Uterus (tissue), 3 donors: ENCODE measurements at regions not wholly inside any gene's neighbourhood (a gene's known extent, or its start where the extent isn't known, plus 50 kb on each side); places are given as distances from the start of the nearest gene placed in this dataset.

Experiments
- DNase-seq, 2 donors: peaks; one replicate each; pipeline ENCODE4 v3.0.0-alpha.2; 2019 to 2020
- H3K27ac ChIP-seq, 2 donors: fragments of 200-600 bp; sonication (generic); 1 replicate in 1 of 2; 2 replicates in 1 of 2; pipeline ENCODE4 v1.5.1; 2016 to 2018
- H3K27me3 ChIP-seq, 2 donors: fragments of 200-600 bp; sonication (generic); one replicate each; pipeline ENCODE4 v1.5.1; 2018 to 2019; ENCODE audit warnings: control low read depth in 1 of 2
- H3K36me3 ChIP-seq, 2 donors: fragments of 200-600 bp; sonication (generic); one replicate each; pipeline ENCODE4 v1.5.1; 2019; ENCODE audit warnings: control low read depth in 1 of 2
- H3K4me1 ChIP-seq, 2 donors: fragments of 200-600 bp; sonication (generic); one replicate each; pipeline ENCODE4 v1.5.1; 2018 to 2019; ENCODE audit warnings: control low read depth in 1 of 2
- H3K4me3 ChIP-seq, 2 donors: fragments of 200-600 bp; sonication (generic); 1 replicate in 1 of 2; 2 replicates in 1 of 2; pipeline ENCODE4 v1.5.1; 2018 to 2019; ENCODE audit warnings: mild to moderate bottlenecking in 1 of 2
- H3K9me3 ChIP-seq, 2 donors: fragments of 200-600 bp; sonication (generic); one replicate each; pipeline ENCODE4 v1.5.1; 2019; ENCODE audit warnings: control low read depth in 1 of 2
- CTCF ChIP-seq, 4 experiments: fragments of 200-600 bp in 2 of 4; fragments of 450-650 bp in 2 of 4; sonication (generic) in 2 of 4; IDR thresholded peaks; one replicate each; pipeline ENCODE4 v1.5.1; 2016 to 2019; ENCODE audit warnings: antibody characterized with exemption in 4 of 4, mild to moderate bottlenecking in 2 of 4, moderate library complexity in 1 of 4
- POLR2A ChIP-seq, 2 donors: fragments of 450-650 bp; IDR thresholded peaks; one replicate each; pipeline ENCODE4 v1.6.1; 2016; ENCODE audit warnings: antibody characterized with exemption in 2 of 2, mild to moderate bottlenecking in 1 of 2, moderate library complexity in 1 of 2
- intact Hi-C: fragments of 100-400 bp; cut with DNase I; formaldehyde crosslinking; loops from one replicate; pipeline ENCODE4 v1.15.1; 2023; ENCODE audit warnings: low total_unique reads
- donor health status: DM: yes; HTN: yes; CAD: no.

GRCh38 chr2:10225291-10226037 lies 77.2 kb upstream of the HPCAL1 start:
- Histone ChIP-seq H3K4me3 (no peak overlapping the region), H3K9me3 (no peaks in the 10 kb centered on the region), H3K36me3 (no peaks in the 10 kb centered on the region), H3K4me1 (no peaks in the 10 kb centered on the region), H3K27ac (peak overlapping the region; percentile 36 to 72), H3K27me3 (no peaks in the 10 kb centered on the region)
- intact Hi-C loops, result no loop called here
- TF ChIP-seq POLR2A (IDR thresholded peaks at IDR 0.05) (no peak), CTCF (IDR thresholded peaks at IDR 0.05) (no peak)
- DNase-seq, result peak; percentile 13 to 23

- DNase-seq, result peak; percentile 46 to 54
- Histone ChIP-seq H3K4me3 (no peak overlapping the region), H3K27me3 (no peaks in the 10 kb centered on the region), H3K4me1 (no peaks in the 10 kb centered on the region), H3K36me3 (no peaks in the 10 kb centered on the region), H3K9me3 (no peaks in the 10 kb centered on the region), H3K27ac (peak overlapping the region; percentile 36 to 72)
- intact Hi-C loops, result no loop called here
- TF ChIP-seq CTCF (IDR thresholded peaks at IDR 0.05) (no peak), POLR2A (IDR thresholded peaks at IDR 0.05) (no peak)
Observed at GRCh38 chr2:10226038-10226724, 76.5 kb upstream of the HPCAL1 start.

- TF ChIP-seq CTCF (IDR thresholded peaks at IDR 0.05) (no peak), POLR2A (IDR thresholded peaks at IDR 0.05) (no peak)
- peak; percentile 8 to 11 for DNase-seq
- intact Hi-C loops, result no loop called here
Observed at GRCh38 chr2:10228611-10229365, 73.9 kb upstream of the HPCAL1 start.

GRCh38 chr2:10229462-10230099 lies 73.1 kb upstream of the HPCAL1 start:
- intact Hi-C loops, result no loop called here
- Histone ChIP-seq H3K4me3 (no peak overlapping the region), H3K27ac (no peak overlapping the region), H3K4me1 (no peaks in the 10 kb centered on the region), H3K36me3 (no peaks in the 10 kb centered on the region), H3K27me3 (no peaks in the 10 kb centered on the region), H3K9me3 (no peaks in the 10 kb centered on the region)
- DNase-seq, result peak; percentile 3 to 9
- no peak for TF ChIP-seq CTCF (IDR thresholded peaks at IDR 0.05)
- TF ChIP-seq POLR2A (IDR thresholded peaks at IDR 0.05), result no peak

More at GRCh38 chr2:10228611-10229365, 73.9 kb upstream of the HPCAL1 start:
- Histone ChIP-seq H3K4me3 (no peak overlapping the region), H3K36me3 (no peaks in the 10 kb centered on the region), H3K27me3 (no peaks in the 10 kb centered on the region), H3K27ac (no peak overlapping the region), H3K9me3 (no peaks in the 10 kb centered on the region), H3K4me1 (no peaks in the 10 kb centered on the region)
